Hepatocyte (in vitro differentiated cells): ENCODE measurements at regions not wholly inside any gene's neighbourhood (a gene's known extent, or its start where the extent isn't known, plus 50 kb on each side); places are given as distances from the start of the nearest gene placed in this dataset.

Source experiments
- CTCF ChIP-seq: fragments of 200-600 bp; sonication (generic); IDR thresholded peaks from 2 replicates; pipeline ENCODE4 v1.5.1; 2016; ENCODE audit warnings: antibody characterized with exemption, mild to moderate bottlenecking; ENCODE audit not compliant: poor library complexity
- EZH2 ChIP-seq: fragments of 200-600 bp; sonication (generic); IDR thresholded peaks from 2 replicates; pipeline ENCODE4 v1.6.1; 2016; ENCODE audit warnings: antibody characterized with exemption, mild to moderate bottlenecking, borderline replicate concordance

DNA sequence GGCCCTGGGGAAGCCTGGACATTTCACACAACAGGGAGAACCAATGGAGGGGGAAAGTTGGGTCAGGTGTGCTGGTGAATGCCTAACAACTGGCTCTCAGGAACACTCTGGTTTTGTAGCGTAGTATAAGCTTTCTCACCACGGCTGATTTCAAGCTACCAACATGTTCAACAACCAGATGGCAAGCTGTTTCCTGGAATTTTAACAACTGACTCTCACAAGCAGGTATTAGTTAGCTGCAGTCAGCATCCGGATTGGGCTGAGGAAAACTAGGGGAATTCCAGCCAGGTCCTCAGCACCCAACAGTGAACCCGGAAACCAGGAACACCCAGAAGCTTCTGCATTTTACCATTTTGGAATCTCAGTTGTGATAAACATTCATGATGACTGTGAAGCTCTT, 162.3 kb upstream of the CAMK1G start:
- TF ChIP-seq CTCF (no peak), EZH2 (no peak)
